Tibial nerve (tissue), 3 donors: ENCODE measurements at regions not wholly inside any gene's neighbourhood (a gene's known extent, or its start where the extent isn't known, plus 50 kb on each side); places are given as distances from the start of the nearest gene placed in this dataset.

ENCODE experiments used
- CTCF ChIP-seq, 5 experiments: fragments of 200-600 bp in 3 of 5; fragments of 450-650 bp in 2 of 5; sonication (generic) in 3 of 5; IDR thresholded peaks; one replicate each; pipeline ENCODE4 v1.5.1; 2016 to 2019; ENCODE audit warnings: antibody characterized with exemption in 5 of 5, mild to moderate bottlenecking in 3 of 5, moderate library complexity in 2 of 5
- POLR2A ChIP-seq, 2 donors: fragments of 450-650 bp; IDR thresholded peaks; one replicate each; pipeline ENCODE4 v1.6.1; 2017; ENCODE audit warnings: antibody characterized with exemption in 2 of 2, mild to moderate bottlenecking in 2 of 2, moderate library complexity in 2 of 2

- TF ChIP-seq POLR2A (IDR thresholded peaks at IDR 0.05): no peak
- TF ChIP-seq CTCF (IDR thresholded peaks at IDR 0.05): no peak
Observed at GRCh38 chrX:26574234-26574633, 358.3 kb downstream of the MAGEB5 start.
